T-cell (primary cell): ENCODE measurements at regions not wholly inside any gene's neighbourhood (a gene's known extent, or its start where the extent isn't known, plus 50 kb on each side); places are given as distances from the start of the nearest gene placed in this dataset.

ENCODE experiments used
- ATAC-seq, 4 experiments: fragments of 200-7000 bp in 3 of 4; fragments of 150-1000 bp in 1 of 4; cut with Tn5 transposase; replicated peaks in 1 of 4; 1 replicate in 3 of 4; 2 replicates in 1 of 4; pipeline ENCODE4 v1.10.0; 2021; ENCODE audit warnings: moderate library complexity in 3 of 4, mild to moderate bottlenecking in 2 of 4, moderate number of reproducible peaks in 1 of 4
- CTCF ChIA-PET, 2 donors: fragments of 300-600 bp; sonication (Branson Sonifier 250); formaldehyde crosslinking; loops; one replicate each; lab custom pipeline; 2022; ENCODE audit warnings: antibody characterized with exemption in 2 of 2; lab: Charles Lee
- POLR2A ChIA-PET, 2 donors: fragments of 300-600 bp; sonication (Branson Sonifier 250); formaldehyde crosslinking; loops; one replicate each; lab custom pipeline; 2022; ENCODE audit warnings: antibody characterized with exemption in 2 of 2; lab: Charles Lee
- DNase-seq, 35 experiments: peaks; one replicate each; pipeline versions ENCODE4 v3.0.0 to v3.0.0-alpha.2; 2013 to 2023
- H3K27ac ChIP-seq: one replicate; pipeline ENCODE4 v1.5.1; 2013; ENCODE audit warnings: low read length
- H3K27me3 ChIP-seq, 2 experiments: replicated peaks in 1 of 2; 1 replicate in 1 of 2; 2 replicates in 1 of 2; pipeline versions ENCODE4 v1.6.1 to v1.7.0; 2013; ENCODE audit warnings: low read length in 1 of 2, mixed read lengths in 1 of 2; ENCODE audit not compliant: control insufficient read depth in 2 of 2, insufficient read depth in 2 of 2; ENCODE audit errors: extremely low read depth in 1 of 2
- H3K36me3 ChIP-seq, 2 donors: 1 replicate in 1 of 2; 2 replicates in 1 of 2; pipeline versions ENCODE4 v1.6.1 to v1.7.0; 2013; ENCODE audit warnings: low read length in 1 of 2; ENCODE audit not compliant: control insufficient read depth in 2 of 2, insufficient read depth in 1 of 2; ENCODE audit errors: extremely low read depth in 1 of 2
- H3K4me1 ChIP-seq, 2 experiments: 1 replicate in 1 of 2; 2 replicates in 1 of 2; pipeline versions ENCODE4 v1.6.1 to v1.7.0; 2013; ENCODE audit warnings: low read length in 2 of 2, mixed read lengths in 1 of 2; ENCODE audit not compliant: insufficient read depth in 2 of 2, control insufficient read depth in 1 of 2; ENCODE audit errors: extremely low read depth in 1 of 2
- H3K4me3 ChIP-seq, 2 donors: 1 replicate in 1 of 2; 2 replicates in 1 of 2; pipeline versions ENCODE4 v1.5.1 to v1.7.0; 2013; ENCODE audit warnings: mild to moderate bottlenecking in 2 of 2, low read length in 1 of 2, moderate library complexity in 1 of 2; ENCODE audit not compliant: control insufficient read depth in 1 of 2; ENCODE audit errors: extremely low read depth in 1 of 2
- H3K9me3 ChIP-seq: 2 replicates; pipeline ENCODE4 v1.7.0; 2013
- H3K27ac Mint-ChIP-seq, 2 donors: one replicate each; pipeline ENCODE4 v1.8.0; 2020 to 2021; ENCODE audit warnings: mild to moderate bottlenecking in 2 of 2, mixed read lengths in 2 of 2
- H3K27me3 Mint-ChIP-seq, 2 donors: one replicate each; pipeline ENCODE4 v1.8.0; 2021 to 2022; ENCODE audit warnings: mixed read lengths in 2 of 2
- H3K36me3 Mint-ChIP-seq: one replicate; pipeline ENCODE4 v1.8.0; 2021; ENCODE audit warnings: mixed read lengths
- H3K4me1 Mint-ChIP-seq, 3 donors: one replicate each; pipeline ENCODE4 v1.8.0; 2020 to 2022; ENCODE audit warnings: mixed read lengths in 3 of 3, mild to moderate bottlenecking in 1 of 3
- H3K4me3 Mint-ChIP-seq, 3 donors: one replicate each; pipeline ENCODE4 v1.8.0; 2020 to 2022; ENCODE audit warnings: mild to moderate bottlenecking in 3 of 3, mixed read lengths in 3 of 3, moderate library complexity in 3 of 3
- H3K9me3 Mint-ChIP-seq, 3 donors: one replicate each; pipeline ENCODE4 v1.8.0; 2020 to 2022; ENCODE audit warnings: mixed read lengths in 3 of 3
- WGBS: methylation state at CpG from one replicate; pipeline ENCODE4 v1.1.5; 2013; ENCODE audit warnings: missing lambda C conversion rate; ENCODE audit not compliant: insufficient coverage; 5-methylcytosine and 5-hydroxymethylcytosine counted together

GRCh38 chr14:58788655-58789503 lies 151.1 kb downstream of the DACT1 start:
- no peaks in the 10 kb centered on the region for H3K36me3 Mint-ChIP-seq
- ATAC-seq, result no peak
- H3K9me3 ChIP-seq, result no peaks in the 10 kb centered on the region
- POLR2A ChIA-PET, result no interaction called here
- CTCF ChIA-PET, result no interaction called here
- no peak for DNase-seq
- H3K4me1 Mint-ChIP-seq, result no peaks in the 10 kb centered on the region
- no peaks in the 10 kb centered on the region for H3K4me1 ChIP-seq
- no peak overlapping the region for H3K4me3 ChIP-seq
- 17% methylated on average over 1 of the region's 4 CpGs for WGBS
- H3K36me3 ChIP-seq, result no peaks in the 10 kb centered on the region
- H3K4me3 Mint-ChIP-seq, result no peak overlapping the region
- no peaks in the 10 kb centered on the region for H3K27me3 ChIP-seq
- H3K27ac ChIP-seq, result no peak overlapping the region
- no peaks in the 10 kb centered on the region for H3K9me3 Mint-ChIP-seq
- peaks cover 6 to 15% of the 10 kb centered on the region in 2 donors for H3K27me3 Mint-ChIP-seq
- H3K27ac Mint-ChIP-seq, result no peak overlapping the region

GRCh38 chr14:58789736-58790135 lies 152.0 kb downstream of the DACT1 start:
- no peaks in the 10 kb centered on the region for H3K4me1 Mint-ChIP-seq
- H3K27me3 Mint-ChIP-seq, result peaks cover 6 to 15% of the 10 kb centered on the region in 2 donors
- H3K27me3 ChIP-seq, result no peaks in the 10 kb centered on the region
- no peaks in the 10 kb centered on the region for H3K4me1 ChIP-seq
- no peak for ATAC-seq
- H3K36me3 ChIP-seq, result no peaks in the 10 kb centered on the region
- no peaks in the 10 kb centered on the region for H3K36me3 Mint-ChIP-seq
- no peak overlapping the region for H3K27ac ChIP-seq
- no peak overlapping the region for H3K27ac Mint-ChIP-seq
- no peaks in the 10 kb centered on the region for H3K9me3 ChIP-seq
- ChIA-PET CTCF (no interaction called here), POLR2A (interaction anchor here in 1 of 2 donors (0.7 kb wide), 1 partner anchor 929 kb away, joined by 5 read pairs; no protein-coding TSS in a partner anchor)
- DNase-seq, result no peak
- no peak overlapping the region for H3K4me3 ChIP-seq
- 66% methylated on average over 2 of the region's 4 CpGs for WGBS
- no peak overlapping the region for H3K4me3 Mint-ChIP-seq
- H3K9me3 Mint-ChIP-seq, result no peaks in the 10 kb centered on the region

- no peaks in the 10 kb centered on the region for H3K36me3 ChIP-seq
- H3K9me3 ChIP-seq, result no peaks in the 10 kb centered on the region
- no peak overlapping the region for H3K4me3 Mint-ChIP-seq
- ATAC-seq (no peak), DNase-seq (no peak)
- H3K27me3 ChIP-seq, result no peaks in the 10 kb centered on the region
- POLR2A ChIA-PET, result no interaction called here
- peaks cover 6 to 12% of the 10 kb centered on the region in 2 donors for H3K27me3 Mint-ChIP-seq
- CTCF ChIA-PET, result no interaction called here
- H3K4me1 ChIP-seq, result no peaks in the 10 kb centered on the region
- no peak overlapping the region for H3K4me3 ChIP-seq
- no peaks in the 10 kb centered on the region for H3K4me1 Mint-ChIP-seq
- no CpG with 5 or more reads among the region's 3 CpGs for WGBS
- no peaks in the 10 kb centered on the region for H3K9me3 Mint-ChIP-seq
- H3K36me3 Mint-ChIP-seq, result no peaks in the 10 kb centered on the region
- no peak overlapping the region for H3K27ac ChIP-seq
- H3K27ac Mint-ChIP-seq, result no peak overlapping the region
These were observed 154.7 kb downstream of the DACT1 start for GRCh38 chr14:58792416-58792815.

GRCh38 chr14:58793131-58793740 lies 155.5 kb downstream of the DACT1 start:
- no peaks in the 10 kb centered on the region for H3K9me3 Mint-ChIP-seq
- Histone ChIP-seq H3K27ac (no peak overlapping the region), H3K36me3 (no peaks in the 10 kb centered on the region), H3K27me3 (no peaks in the 10 kb centered on the region), H3K4me3 (no peak overlapping the region), H3K4me1 (no peaks in the 10 kb centered on the region), H3K9me3 (no peaks in the 10 kb centered on the region)
- H3K27me3 Mint-ChIP-seq, result peaks cover 6 to 11% of the 10 kb centered on the region in 2 donors
- DNase-seq, result no peak
- ChIA-PET POLR2A (no interaction called here), CTCF (no interaction called here)
- no peaks in the 10 kb centered on the region for H3K4me1 Mint-ChIP-seq
- no peak for ATAC-seq
- 73% methylated on average over 1 of the region's 4 CpGs for WGBS
- H3K4me3 Mint-ChIP-seq, result no peak overlapping the region
- no peak overlapping the region for H3K27ac Mint-ChIP-seq
- H3K36me3 Mint-ChIP-seq, result no peaks in the 10 kb centered on the region

GRCh38 chr14:58794993-58795762 lies 157.4 kb downstream of the DACT1 start:
- CTCF ChIA-PET, result no interaction called here
- Histone ChIP-seq H3K4me1 (no peaks in the 10 kb centered on the region), H3K27ac (no peak overlapping the region), H3K27me3 (no peaks in the 10 kb centered on the region), H3K36me3 (no peaks in the 10 kb centered on the region), H3K9me3 (no peaks in the 10 kb centered on the region), H3K4me3 (no peak overlapping the region)
- no peak overlapping the region for H3K4me3 Mint-ChIP-seq
- H3K36me3 Mint-ChIP-seq, result no peaks in the 10 kb centered on the region
- H3K27me3 Mint-ChIP-seq, result peaks cover 6 to 8% of the 10 kb centered on the region in 2 donors
- no peaks in the 10 kb centered on the region for H3K4me1 Mint-ChIP-seq
- POLR2A ChIA-PET, result no interaction called here
- ATAC-seq (no peak), DNase-seq (no peak)
- no CpG with 5 or more reads among the region's 5 CpGs for WGBS
- no peak overlapping the region for H3K27ac Mint-ChIP-seq
- no peaks in the 10 kb centered on the region for H3K9me3 Mint-ChIP-seq

GRCh38 chr14:58796242-58797009 lies 158.7 kb downstream of the DACT1 start:
- DNase-seq, result no peak
- ATAC-seq, result no peak
- WGBS, result 71% methylated on average over 1 of the region's 5 CpGs
- Mint-ChIP-seq H3K36me3 (no peaks in the 10 kb centered on the region), H3K4me1 (no peaks in the 10 kb centered on the region), H3K27ac (no peak overlapping the region), H3K9me3 (no peaks in the 10 kb centered on the region), H3K27me3 (peaks cover 6 to 8% of the 10 kb centered on the region in 2 donors), H3K4me3 (no peak overlapping the region)
- Histone ChIP-seq H3K9me3 (no peaks in the 10 kb centered on the region), H3K27ac (no peak overlapping the region), H3K4me3 (no peak overlapping the region), H3K27me3 (no peaks in the 10 kb centered on the region), H3K4me1 (no peaks in the 10 kb centered on the region), H3K36me3 (no peaks in the 10 kb centered on the region)
- ChIA-PET CTCF (no interaction called here), POLR2A (interaction anchor here in 1 of 2 donors (0.5 kb wide), 1 partner anchor 294 kb away, joined by 3 read pairs; no protein-coding TSS in a partner anchor)
